ENCODE measurements at regions not wholly inside any gene's neighbourhood (a gene's known extent, or its start where the extent isn't known, plus 50 kb on each side); places are given as distances from the start of the nearest gene placed in this dataset.

GRCh38 chr9:30201024-30201423 lies 2183.4 kb upstream of the ACO1 start:
- TF ChIP-seq CTCF (IDR thresholded peaks at IDR 0.05; ENCODE audit: low read length) (no peak), EZH2 (IDR thresholded peaks at IDR 0.05; ENCODE audit: borderline replicate concordance, low read length) (no peak)
